GM13977 (cell line): ENCODE measurements at regions not wholly inside any gene's neighbourhood (a gene's known extent, or its start where the extent isn't known, plus 50 kb on each side); places are given as distances from the start of the nearest gene placed in this dataset.

Experiments used
- DNase-seq: peaks from one replicate; pipeline ENCODE4 v3.0.0; 2012; ENCODE audit warnings: low spot score
- in situ Hi-C: fragments of 300-500 bp; cut with MboI; formaldehyde crosslinking; loops from one replicate; pipeline ENCODE4 v1.12.0; 2022; ENCODE audit warnings: low sequenced_read_pairs, low pct_unique_long_range_greater_than_20kb, mixed read lengths, inconsistent platforms; ENCODE audit not compliant: unreplicated experiment
- TF ChIP-seq, protein P1 (sequence below): IDR thresholded peaks from 2 replicates; pipeline ENCODE4 v1.5.1; 2012; ENCODE audit warnings: mild to moderate bottlenecking, control low read depth; ENCODE audit not compliant: insufficient read depth; ENCODE audit errors: extremely low read depth, missing control alignments

DNA sequence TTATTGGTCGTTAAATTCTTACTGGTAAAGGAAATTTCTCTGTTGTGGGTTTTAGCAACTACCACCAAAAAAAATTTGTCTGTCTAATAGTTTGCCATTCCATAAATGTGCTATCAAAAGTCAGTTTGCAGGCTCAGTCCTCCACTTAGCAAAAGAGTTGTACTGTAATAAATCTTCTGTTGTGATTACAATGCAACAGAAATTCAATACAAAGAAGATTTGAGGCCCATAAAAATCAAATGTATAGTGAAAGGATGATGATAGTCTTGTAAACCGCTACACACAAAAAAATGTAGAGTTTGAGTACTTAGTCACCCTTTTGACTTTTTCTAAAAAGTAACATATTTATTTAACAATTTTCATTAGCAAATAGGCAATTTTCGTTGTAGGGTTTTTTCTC is 251.7 kb downstream of the VGLL3 start:
- DNase-seq: no peak
- in situ Hi-C loops: no loop called here
- TF ChIP-seq, protein P1, sequence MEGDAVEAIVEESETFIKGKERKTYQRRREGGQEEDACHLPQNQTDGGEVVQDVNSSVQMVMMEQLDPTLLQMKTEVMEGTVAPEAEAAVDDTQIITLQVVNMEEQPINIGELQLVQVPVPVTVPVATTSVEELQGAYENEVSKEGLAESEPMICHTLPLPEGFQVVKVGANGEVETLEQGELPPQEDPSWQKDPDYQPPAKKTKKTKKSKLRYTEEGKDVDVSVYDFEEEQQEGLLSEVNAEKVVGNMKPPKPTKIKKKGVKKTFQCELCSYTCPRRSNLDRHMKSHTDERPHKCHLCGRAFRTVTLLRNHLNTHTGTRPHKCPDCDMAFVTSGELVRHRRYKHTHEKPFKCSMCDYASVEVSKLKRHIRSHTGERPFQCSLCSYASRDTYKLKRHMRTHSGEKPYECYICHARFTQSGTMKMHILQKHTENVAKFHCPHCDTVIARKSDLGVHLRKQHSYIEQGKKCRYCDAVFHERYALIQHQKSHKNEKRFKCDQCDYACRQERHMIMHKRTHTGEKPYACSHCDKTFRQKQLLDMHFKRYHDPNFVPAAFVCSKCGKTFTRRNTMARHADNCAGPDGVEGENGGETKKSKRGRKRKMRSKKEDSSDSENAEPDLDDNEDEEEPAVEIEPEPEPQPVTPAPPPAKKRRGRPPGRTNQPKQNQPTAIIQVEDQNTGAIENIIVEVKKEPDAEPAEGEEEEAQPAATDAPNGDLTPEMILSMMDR: no peak

DNA sequence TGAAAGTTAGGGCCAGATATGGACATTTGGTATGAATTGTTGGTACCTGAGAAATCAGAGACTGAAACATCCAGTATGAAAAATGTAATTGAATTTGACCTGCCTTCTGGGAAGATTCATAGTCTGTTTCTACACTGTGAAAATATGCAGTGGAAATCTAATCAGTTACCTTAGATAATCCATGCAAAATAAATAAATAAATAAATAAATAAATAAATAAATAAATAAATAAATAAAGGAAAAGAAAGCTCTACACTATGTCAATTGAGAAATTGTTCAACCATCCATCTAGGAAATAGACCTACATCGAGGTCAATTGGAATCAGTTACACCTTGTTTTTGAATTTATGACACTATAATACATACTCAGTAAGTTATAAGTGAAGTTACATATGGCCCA is 252.3 kb downstream of the VGLL3 start:
- in situ Hi-C loops: no loop called here
- TF ChIP-seq, protein P1: no peak
- DNase-seq: no peak

DNA sequence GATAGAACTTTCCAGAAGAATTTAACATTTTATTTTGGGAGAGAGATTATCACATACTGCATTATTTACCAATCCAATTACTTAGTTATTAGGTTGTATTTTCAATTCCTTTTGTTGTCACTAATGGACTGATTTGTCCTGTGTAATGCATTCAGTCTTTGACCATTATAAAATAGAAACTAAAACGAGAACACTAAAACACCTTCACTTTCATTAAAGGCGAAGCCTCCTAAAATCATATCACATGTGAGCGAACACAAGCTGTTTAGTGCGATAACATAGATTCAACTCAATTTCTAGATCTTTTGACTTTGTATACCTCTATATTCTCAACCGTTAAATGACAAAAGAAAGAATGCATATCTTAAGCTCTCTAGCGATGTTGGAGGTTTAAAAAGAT is 253.4 kb downstream of the VGLL3 start:
- TF ChIP-seq, protein P1: no peak
- in situ Hi-C loops: no loop called here
- DNase-seq: no peak

DNA sequence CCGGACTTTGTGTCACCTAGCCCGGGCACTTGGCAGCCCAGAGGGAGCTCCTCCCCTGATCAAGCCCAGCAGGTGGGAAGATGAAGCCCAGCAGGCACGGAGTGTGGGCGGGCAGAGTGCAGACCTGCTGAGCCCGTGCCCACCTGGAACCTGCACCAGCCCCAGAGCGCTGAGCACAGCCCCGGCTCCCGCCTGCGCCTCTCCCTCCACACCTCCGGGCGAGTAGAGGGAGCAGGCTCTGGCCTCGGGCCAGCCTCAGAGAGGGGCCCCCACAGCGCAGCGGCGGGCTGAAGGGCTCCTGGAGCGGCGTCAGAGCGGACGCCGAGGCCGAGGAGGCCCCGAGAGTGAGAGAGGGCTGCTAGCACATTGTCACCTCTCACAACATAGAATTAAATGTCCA is 257.7 kb downstream of the VGLL3 start:
- TF ChIP-seq, protein P1: no peak
- in situ Hi-C loops: no loop called here
- no peak for DNase-seq

DNA sequence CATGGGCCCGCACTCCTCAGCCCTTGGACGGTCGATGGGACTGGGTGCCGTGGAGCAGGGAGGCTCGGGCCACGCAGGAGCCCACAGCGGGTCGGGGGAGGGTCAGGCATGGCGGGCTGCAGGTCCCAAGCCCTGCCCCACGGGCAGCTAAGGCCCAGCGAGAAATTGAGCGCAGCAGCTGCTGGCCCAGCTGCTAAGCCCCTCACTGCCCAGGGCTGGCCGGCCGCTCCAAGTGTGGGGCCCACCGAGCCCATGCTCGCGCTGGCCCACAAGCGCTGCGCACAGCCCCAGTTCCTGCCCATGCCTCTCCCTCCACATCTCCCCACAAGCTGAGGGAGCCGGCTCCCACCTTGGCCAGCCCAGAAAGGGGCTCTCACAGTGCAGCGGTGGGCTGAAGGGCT is 259.4 kb downstream of the VGLL3 start:
- no peak for DNase-seq
- in situ Hi-C loops: no loop called here
- TF ChIP-seq, protein P1: no peak

DNA sequence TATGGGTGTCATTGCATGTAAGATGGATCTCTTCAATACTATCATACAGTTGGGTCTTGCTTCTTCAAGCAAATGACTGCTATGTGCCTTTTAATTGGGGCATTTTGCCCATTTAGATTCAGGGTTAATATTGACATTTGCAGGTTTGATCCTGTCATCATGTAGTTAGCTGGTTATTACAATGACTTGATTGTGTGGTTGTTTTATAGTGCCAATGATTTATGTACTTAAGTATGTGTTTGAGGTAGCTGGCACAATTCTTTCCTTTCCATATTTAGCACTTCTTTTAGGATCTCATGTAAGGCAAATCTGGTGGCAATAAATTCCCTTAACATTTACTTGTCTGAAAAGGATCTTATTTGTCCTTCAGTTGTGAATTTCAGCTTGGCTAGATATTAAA is 267.5 kb downstream of the VGLL3 start:
- TF ChIP-seq, protein P1: no peak
- in situ Hi-C loops: no loop called here
- no peak for DNase-seq

DNA sequence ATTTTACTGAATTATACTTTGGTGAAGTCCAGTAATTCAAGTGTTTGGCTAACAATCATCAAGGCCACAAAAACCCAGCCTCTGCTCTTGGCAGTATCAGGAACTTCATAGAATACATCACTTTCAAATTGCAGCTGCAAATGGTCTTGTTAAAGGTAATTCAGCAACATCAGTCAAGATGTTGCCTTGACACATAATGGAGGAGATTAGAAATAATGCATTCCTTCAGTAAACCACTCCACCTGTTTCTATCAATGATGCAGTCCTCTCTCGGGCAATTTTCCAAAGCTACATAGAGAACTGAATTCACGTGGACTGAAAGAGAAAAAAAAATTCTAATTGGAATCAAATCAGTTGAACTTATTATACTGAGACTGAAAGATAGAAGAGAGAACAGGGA is 279.3 kb downstream of the VGLL3 start:
- in situ Hi-C loops: no loop called here
- TF ChIP-seq, protein P1: no peak
- no peak for DNase-seq
